H1 (cell line): ENCODE measurements at regions not wholly inside any gene's neighbourhood (a gene's known extent, or its start where the extent isn't known, plus 50 kb on each side); places are given as distances from the start of the nearest gene placed in this dataset.

ENCODE experiments used
- CTCF ChIA-PET: fragments of 300-600 bp; sonication (Branson Sonifier 250); formaldehyde crosslinking; loops from one replicate; lab custom pipeline; 2021; ENCODE audit not compliant: partially characterized antibody; lab: Charles Lee
- POLR2A ChIA-PET: fragments of 300-600 bp; sonication (Branson Sonifier 250); formaldehyde crosslinking; loops from one replicate; lab custom pipeline; 2021; ENCODE audit warnings: inconsistent platforms; ENCODE audit not compliant: partially characterized antibody; lab: Charles Lee
- DNase-seq, 2 experiments: peaks; one replicate each; pipeline versions ENCODE4 v3.0.0 to v3.0.0-alpha.2; 2010 to 2022; ENCODE audit warnings: low spot score in 2 of 2, low read depth in 1 of 2, mixed read lengths in 1 of 2
- FAIRE-seq: peaks from 2 replicates; lab custom pipeline; 2011; peaks lifted over from hg19 to GRCh38; lab: Jason Lieb, UNC
- H2AFZ ChIP-seq: 2 replicates; pipeline ENCODE4 v1.8.1; 2012; ENCODE audit warnings: low read length, inconsistent platforms
- H2AK5ac ChIP-seq: 2 replicates; pipeline ENCODE4 v1.6.1; 2013; ENCODE audit warnings: low read depth, low read length
- H2BK120ac ChIP-seq: replicated peaks from 2 replicates; pipeline ENCODE3; 2013; ENCODE audit warnings: low read depth, low read length, inconsistent platforms
- H2BK12ac ChIP-seq: 2 replicates; pipeline ENCODE4 v1.6.1; 2013; ENCODE audit warnings: low read depth, low read length
- H2BK15ac ChIP-seq: 2 replicates; pipeline ENCODE4 v1.6.1; 2013; ENCODE audit warnings: low read length
- H2BK20ac ChIP-seq: 2 replicates; pipeline ENCODE4 v1.6.1; 2013; ENCODE audit warnings: low read length
- H2BK5ac ChIP-seq: 2 replicates; pipeline ENCODE4 v1.6.1; 2013; ENCODE audit warnings: low read depth, low read length
- H3K14ac ChIP-seq: 2 replicates; pipeline ENCODE4 v1.6.1; 2013; ENCODE audit warnings: inconsistent platforms; ENCODE audit not compliant: insufficient read length
- H3K18ac ChIP-seq: 2 replicates; pipeline ENCODE4 v1.6.1; 2013; ENCODE audit warnings: low read length; ENCODE audit errors: extremely low read depth
- H3K23ac ChIP-seq: 2 replicates; pipeline ENCODE4 v1.6.1; 2013; ENCODE audit warnings: inconsistent platforms; ENCODE audit not compliant: insufficient read length
- H3K23me2 ChIP-seq: 2 replicates; pipeline ENCODE4 v1.6.1; 2013; ENCODE audit warnings: low read depth, low read length
- H3K27ac ChIP-seq: 2 replicates; pipeline ENCODE4 v1.6.1; 2011; ENCODE audit warnings: low read depth, low read length, inconsistent platforms
- H3K27me3 ChIP-seq, 4 experiments: replicated peaks in 1 of 4; 1 replicate in 1 of 4; 2 replicates in 3 of 4; pipeline versions ENCODE4 v1.6.1 to v1.8.1; 2011 to 2013; ENCODE audit warnings: low read length in 3 of 4, mild to moderate bottlenecking in 3 of 4, inconsistent platforms in 2 of 4, mixed read lengths in 2 of 4, moderate library complexity in 1 of 4; ENCODE audit not compliant: control insufficient read depth in 3 of 4, insufficient read depth in 3 of 4; ENCODE audit errors: extremely low read depth in 1 of 4
- H3K36me3 ChIP-seq, 4 experiments: 2 replicates each; pipeline versions ENCODE4 v1.6.1 to v1.8.1; 2011 to 2013; ENCODE audit warnings: mild to moderate bottlenecking in 4 of 4, low read length in 3 of 4, moderate library complexity in 2 of 4, control low read depth in 1 of 4, inconsistent platforms in 1 of 4; ENCODE audit not compliant: insufficient read depth in 4 of 4, control insufficient read depth in 2 of 4
- H3K4ac ChIP-seq: replicated peaks from 2 replicates; pipeline ENCODE3; 2013; ENCODE audit warnings: low read length, low read depth, mixed read lengths, inconsistent platforms; ENCODE audit not compliant: insufficient read length
- H3K4me1 ChIP-seq, 4 experiments: replicated peaks in 1 of 4; 1 replicate in 1 of 4; 2 replicates in 3 of 4; pipeline versions ENCODE4 v1.6.1 to v1.8.1; 2011 to 2013; ENCODE audit warnings: low read length in 3 of 4, inconsistent platforms in 2 of 4, mixed read lengths in 1 of 4; ENCODE audit not compliant: insufficient read depth in 4 of 4, control insufficient read depth in 3 of 4
- H3K4me2 ChIP-seq, 2 experiments: 2 replicates each; pipeline versions ENCODE4 v1.6.1 to v1.8.1; 2011 to 2013; ENCODE audit warnings: low read depth in 2 of 2, low read length in 2 of 2, control low read depth in 1 of 2, inconsistent platforms in 1 of 2, mild to moderate bottlenecking in 1 of 2; ENCODE audit not compliant: insufficient read depth in 1 of 2
- H3K4me3 ChIP-seq, 4 experiments: fragments of 200-600, 300-600 bp in 1 of 4; sonication (generic), shearing (Covaris generic), sonication (Bioruptor Twin) in 1 of 4; 2 replicates each; pipeline versions ENCODE4 v1.5.1 to v1.8.1; 2011 to 2016; ENCODE audit warnings: low read length in 4 of 4, low read depth in 3 of 4, control low read depth in 2 of 4, inconsistent platforms in 2 of 4, mild to moderate bottlenecking in 2 of 4, mixed read lengths in 1 of 4, moderate library complexity in 1 of 4; ENCODE audit not compliant: insufficient read depth in 2 of 4; ENCODE audit errors: extremely low read depth in 1 of 4
- H3K56ac ChIP-seq: replicated peaks from 2 replicates; pipeline ENCODE3; 2013; ENCODE audit warnings: low read depth, mild to moderate bottlenecking, mixed read lengths, low read length, inconsistent platforms; ENCODE audit not compliant: insufficient read length
- H3K79me1 ChIP-seq: 2 replicates; pipeline ENCODE4 v1.6.1; 2013; ENCODE audit warnings: low read depth, low read length, control low read depth
- H3K79me2 ChIP-seq, 2 experiments: 2 replicates each; pipeline versions ENCODE4 v1.6.1 to v1.8.1; 2012 to 2013; ENCODE audit warnings: low read length in 2 of 2, mild to moderate bottlenecking in 2 of 2, inconsistent platforms in 1 of 2; ENCODE audit not compliant: insufficient read depth in 2 of 2, control insufficient read depth in 1 of 2
- H3K9ac ChIP-seq, 4 experiments: replicated peaks in 1 of 4; 1 replicate in 1 of 4; 2 replicates in 3 of 4; pipeline versions ENCODE4 v1.6.1 to v1.8.1; 2011 to 2013; ENCODE audit warnings: low read depth in 3 of 4, low read length in 3 of 4, control low read depth in 2 of 4, mild to moderate bottlenecking in 2 of 4, moderate library complexity in 2 of 4, inconsistent platforms in 1 of 4; ENCODE audit errors: extremely low read depth in 1 of 4
- H3K9me3 ChIP-seq, 2 experiments: 2 replicates each; pipeline versions ENCODE4 v1.6.1 to v1.8.1; 2012 to 2013; ENCODE audit warnings: mild to moderate bottlenecking in 2 of 2, moderate library complexity in 2 of 2, control low read depth in 1 of 2, inconsistent platforms in 1 of 2, low read depth in 1 of 2, low read length in 1 of 2, mixed read lengths in 1 of 2; ENCODE audit not compliant: insufficient read depth in 2 of 2
- H4K20me1 ChIP-seq, 2 experiments: replicated peaks in 1 of 2; 2 replicates each; pipeline versions ENCODE3 to v1.8.1; 2011 to 2013; ENCODE audit warnings: inconsistent platforms in 2 of 2, low read length in 2 of 2, mild to moderate bottlenecking in 1 of 2; ENCODE audit not compliant: insufficient read depth in 2 of 2, control insufficient read depth in 1 of 2
- H4K5ac ChIP-seq: 2 replicates; pipeline ENCODE4 v1.6.1; 2013; ENCODE audit warnings: low read length, low read depth, mixed read lengths, inconsistent platforms; ENCODE audit not compliant: insufficient read length
- H4K8ac ChIP-seq: 2 replicates; pipeline ENCODE4 v1.8.0; 2013; ENCODE audit warnings: mild to moderate bottlenecking, moderate library complexity, low read length, inconsistent platforms; ENCODE audit not compliant: insufficient read depth; ENCODE audit errors: extremely low read depth
- H4K91ac ChIP-seq: replicated peaks from 2 replicates; pipeline ENCODE3; 2013; ENCODE audit warnings: low read length, mixed read lengths, inconsistent platforms; ENCODE audit not compliant: insufficient read length
- CBX8 ChIP-seq: fragments of 300-800, 300-1000 bp; sonication (generic); IDR thresholded peaks from 2 replicates; pipeline ENCODE4 v1.7.1; 2016; ENCODE audit warnings: low read depth, low read length, borderline replicate concordance
- RAD21 ChIP-seq, 2 experiments: IDR thresholded peaks in 1 of 2; conservative IDR thresholded peaks in 1 of 2; 2 replicates each; pipeline ENCODE4 v1.6.1; 2011; ENCODE audit warnings: low read depth in 2 of 2, low read length in 2 of 2, improper control_type of control experiment in 1 of 2, inconsistent platforms in 1 of 2, mild to moderate bottlenecking in 1 of 2, moderate library complexity in 1 of 2
- WGBS, 2 experiments: shearing (Covaris generic) in 1 of 2; methylation state at CpG; one replicate each; pipeline versions ENCODE4 v1.1.6 to v1.1.7; 2013 to 2015; ENCODE audit warnings: low lambda C conversion rate in 2 of 2, mixed read lengths in 2 of 2, inconsistent platforms in 1 of 2, low coverage in 1 of 2, missing lambda C conversion rate in 1 of 2; ENCODE audit not compliant: insufficient replicate concordance in 2 of 2, insufficient coverage in 1 of 2, insufficient read length in 1 of 2; ENCODE audit errors: extremely low coverage in 1 of 2, missing lambda C conversion rate in 1 of 2; 5-methylcytosine and 5-hydroxymethylcytosine counted together

DNA sequence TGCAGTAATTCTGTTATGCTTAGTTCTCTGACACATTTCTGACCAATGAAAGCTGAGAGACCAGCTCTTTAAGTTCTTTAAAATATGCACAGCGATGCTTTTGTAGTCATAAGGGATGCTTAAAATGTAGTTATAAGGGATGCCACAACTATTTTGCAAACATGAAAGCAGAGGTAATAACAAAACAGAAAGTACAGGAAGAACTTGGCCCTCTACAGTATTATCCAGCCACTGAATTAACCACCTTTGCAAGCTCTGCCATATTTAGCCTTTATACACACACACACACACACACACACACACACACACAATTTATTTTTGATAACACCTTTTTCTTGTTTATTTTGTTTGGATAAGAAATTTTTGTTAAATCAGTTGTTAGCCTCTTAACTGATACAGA is 590.0 kb downstream of the FAT4 start:
- no peaks in the 10 kb centered on the region for H3K27me3 ChIP-seq
- H2BK15ac ChIP-seq = no peak overlapping the region
- H2BK5ac ChIP-seq = no peak overlapping the region
- DNase-seq = no peak
- no peak overlapping the region for H3K56ac ChIP-seq
- H2AK5ac ChIP-seq = no peak overlapping the region
- H2BK12ac ChIP-seq = no peak overlapping the region
- H3K4me3 ChIP-seq = no peak overlapping the region
- no peak overlapping the region for H4K5ac ChIP-seq
- TF ChIP-seq CBX8 = no peak
- TF ChIP-seq RAD21 (IDR thresholded peaks at IDR 0.05 in 1 of 2, conservative IDR thresholded peaks at IDR 0.05 in 1 of 2; ENCODE audit: low read depth in 2 of 2, low read length in 2 of 2) = no peak
- H3K4me2 ChIP-seq = no peak overlapping the region
- H2AFZ ChIP-seq = no peak overlapping the region
- no peak overlapping the region for H2BK20ac ChIP-seq
- no peaks in the 10 kb centered on the region; the same call in 1 of the 2 replicates for H3K23me2 ChIP-seq
- no peak overlapping the region for H4K8ac ChIP-seq
- WGBS, 2 experiments = 89% methylated on average over 1 of the region's 1 CpG; no CpG with 5 or more reads in 1 of the 2 experiments
- no peak overlapping the region for H4K91ac ChIP-seq
- no peak overlapping the region for H3K4ac ChIP-seq
- no peaks in the 10 kb centered on the region for H4K20me1 ChIP-seq
- no peaks in the 10 kb centered on the region for H3K79me2 ChIP-seq
- no peak for FAIRE-seq
- ChIA-PET POLR2A (no interaction called here), CTCF (no interaction called here)
- no peak overlapping the region for H3K27ac ChIP-seq
- H3K23ac ChIP-seq = no peak overlapping the region
- no peaks in the 10 kb centered on the region for H3K4me1 ChIP-seq
- no peak overlapping the region for H3K9ac ChIP-seq
- H3K36me3 ChIP-seq = no peaks in the 10 kb centered on the region
- no peak overlapping the region for H2BK120ac ChIP-seq
- no peak overlapping the region for H3K18ac ChIP-seq
- no peaks in the 10 kb centered on the region for H3K79me1 ChIP-seq
- H3K9me3 ChIP-seq = no peaks in the 10 kb centered on the region
- H3K14ac ChIP-seq = no peak overlapping the region
